ENCODE measurements at regions not wholly inside any gene's neighbourhood (a gene's known extent, or its start where the extent isn't known, plus 50 kb on each side); places are given as distances from the start of the nearest gene placed in this dataset.

GRCh38 chr6:8238773-8239683, 136.7 kb upstream of the EEF1E1 start:
- H3K9me3 Mint-ChIP-seq (ENCODE audit: unreplicated experiment) = no peaks in the 10 kb centered on the region
- TF ChIP-seq CTCF (IDR thresholded peaks at IDR 0.05) = no peak
- no peaks in the 10 kb centered on the region for H3K36me3 Mint-ChIP-seq (ENCODE audit: unreplicated experiment)
- H3K27me3 Mint-ChIP-seq (ENCODE audit: unreplicated experiment) = peaks cover 31% of the 10 kb centered on the region
- H3K27ac Mint-ChIP-seq (ENCODE audit: unreplicated experiment) = no peak overlapping the region
- no peak for DNase-seq (ENCODE audit: extremely low spot score, unreplicated experiment)
- H3K4me1 Mint-ChIP-seq (ENCODE audit: unreplicated experiment) = peaks cover 6% of the 10 kb centered on the region
- H3K4me3 Mint-ChIP-seq (ENCODE audit: unreplicated experiment) = no peak overlapping the region

- Mint-ChIP-seq H3K4me3 (ENCODE audit: unreplicated experiment) (no peak overlapping the region), H3K9me3 (ENCODE audit: unreplicated experiment) (no peaks in the 10 kb centered on the region), H3K27me3 (ENCODE audit: unreplicated experiment) (peaks cover 32% of the 10 kb centered on the region), H3K4me1 (ENCODE audit: unreplicated experiment) (peaks cover 6% of the 10 kb centered on the region), H3K27ac (ENCODE audit: unreplicated experiment) (no peak overlapping the region), H3K36me3 (ENCODE audit: unreplicated experiment) (no peaks in the 10 kb centered on the region)
- no peak for DNase-seq (ENCODE audit: extremely low spot score, unreplicated experiment)
- TF ChIP-seq CTCF (IDR thresholded peaks at IDR 0.05) = no peak
Measured at GRCh38 chr6:8237668-8238067, 135.3 kb upstream of the EEF1E1 start.

- H3K4me1 Mint-ChIP-seq (ENCODE audit: unreplicated experiment) = peaks cover 6% of the 10 kb centered on the region
- H3K4me3 Mint-ChIP-seq (ENCODE audit: unreplicated experiment) = no peak overlapping the region
- no peak for DNase-seq (ENCODE audit: extremely low spot score, unreplicated experiment)
- TF ChIP-seq CTCF (IDR thresholded peaks at IDR 0.05) = no peak
- H3K9me3 Mint-ChIP-seq (ENCODE audit: unreplicated experiment) = no peaks in the 10 kb centered on the region
- H3K27me3 Mint-ChIP-seq (ENCODE audit: unreplicated experiment) = peaks cover 32% of the 10 kb centered on the region
- H3K27ac Mint-ChIP-seq (ENCODE audit: unreplicated experiment) = no peak overlapping the region
- no peaks in the 10 kb centered on the region for H3K36me3 Mint-ChIP-seq (ENCODE audit: unreplicated experiment)
Measured at GRCh38 chr6:8236956-8237355, 134.6 kb upstream of the EEF1E1 start.

- Mint-ChIP-seq H3K4me3 (ENCODE audit: unreplicated experiment) (no peak overlapping the region), H3K9me3 (ENCODE audit: unreplicated experiment) (no peaks in the 10 kb centered on the region), H3K4me1 (ENCODE audit: unreplicated experiment) (peaks cover 6% of the 10 kb centered on the region), H3K27me3 (ENCODE audit: unreplicated experiment) (peaks cover 26% of the 10 kb centered on the region), H3K36me3 (ENCODE audit: unreplicated experiment) (no peaks in the 10 kb centered on the region), H3K27ac (ENCODE audit: unreplicated experiment) (no peak overlapping the region)
- DNase-seq (ENCODE audit: extremely low spot score, unreplicated experiment) = no peak
- TF ChIP-seq CTCF (IDR thresholded peaks at IDR 0.05) = no peak
Measured at GRCh38 chr6:8234321-8234720, 132.0 kb upstream of the EEF1E1 start.

GRCh38 chr6:8231956-8232355, 129.6 kb upstream of the EEF1E1 start:
- Mint-ChIP-seq H3K9me3 (ENCODE audit: unreplicated experiment) (no peaks in the 10 kb centered on the region), H3K36me3 (ENCODE audit: unreplicated experiment) (no peaks in the 10 kb centered on the region), H3K4me1 (ENCODE audit: unreplicated experiment) (no peaks in the 10 kb centered on the region), H3K4me3 (ENCODE audit: unreplicated experiment) (no peak overlapping the region), H3K27me3 (ENCODE audit: unreplicated experiment) (peaks cover 14% of the 10 kb centered on the region), H3K27ac (ENCODE audit: unreplicated experiment) (no peak overlapping the region)
- TF ChIP-seq CTCF (IDR thresholded peaks at IDR 0.05) = no peak
- DNase-seq (ENCODE audit: extremely low spot score, unreplicated experiment) = no peak

Data from osteocyte (in vitro differentiated cells).